HG02981 (cell line): ENCODE measurements at regions not wholly inside any gene's neighbourhood (a gene's known extent, or its start where the extent isn't known, plus 50 kb on each side); places are given as distances from the start of the nearest gene placed in this dataset.
"Not testable (repeated sequence)": the region's sequence is repeated elsewhere in the genome, so short reads cannot be mapped to it uniquely, and the experiment has no call there.

Experiments used
- ATAC-seq: cut with Tn5 transposase; IDR thresholded peaks from one replicate; pipeline ENCODE4 v1.9.1; 2021; ENCODE audit warnings: mild to moderate bottlenecking, moderate library complexity; ENCODE audit not compliant: unreplicated experiment

DNA sequence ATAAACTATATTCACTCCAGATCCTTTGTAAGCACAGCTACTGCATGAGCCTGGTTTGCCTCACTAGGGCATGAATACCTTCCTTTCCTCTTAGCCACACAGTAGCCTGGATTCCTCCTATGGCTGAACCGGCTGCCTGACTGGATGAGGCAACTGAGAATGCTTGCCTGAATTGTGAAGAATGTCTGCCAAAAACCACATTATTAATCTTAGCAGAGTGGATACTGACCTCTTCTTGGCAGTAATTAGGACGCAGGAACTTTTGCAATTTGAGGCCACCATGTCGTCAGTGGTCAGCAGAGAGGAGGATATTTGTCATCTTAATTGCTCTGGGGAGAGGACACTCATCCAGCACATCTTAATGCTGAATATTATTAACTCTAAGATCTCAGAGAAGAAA lies 651.8 kb upstream of the GOT2 start:
- no peak for ATAC-seq

DNA sequence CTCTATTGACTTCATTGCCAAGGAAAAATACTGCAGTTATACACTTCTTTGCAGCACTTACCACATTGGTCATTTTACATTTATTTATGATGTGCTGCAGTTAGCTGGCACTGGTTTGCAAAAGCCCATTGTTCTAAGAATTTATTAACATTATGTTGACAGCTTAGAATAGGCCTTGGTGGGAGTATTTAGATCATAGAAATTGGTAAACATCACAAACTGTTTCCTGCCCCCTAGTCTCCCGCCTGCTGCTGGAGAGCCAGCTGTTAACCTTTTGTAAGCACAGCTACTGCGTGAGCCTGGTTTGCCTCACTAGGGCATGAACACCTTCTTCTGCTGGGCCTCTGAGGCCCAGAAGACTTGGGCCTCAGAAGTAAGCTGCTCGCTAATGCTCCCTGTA lies 651.4 kb upstream of the GOT2 start:
- ATAC-seq: no peak

DNA sequence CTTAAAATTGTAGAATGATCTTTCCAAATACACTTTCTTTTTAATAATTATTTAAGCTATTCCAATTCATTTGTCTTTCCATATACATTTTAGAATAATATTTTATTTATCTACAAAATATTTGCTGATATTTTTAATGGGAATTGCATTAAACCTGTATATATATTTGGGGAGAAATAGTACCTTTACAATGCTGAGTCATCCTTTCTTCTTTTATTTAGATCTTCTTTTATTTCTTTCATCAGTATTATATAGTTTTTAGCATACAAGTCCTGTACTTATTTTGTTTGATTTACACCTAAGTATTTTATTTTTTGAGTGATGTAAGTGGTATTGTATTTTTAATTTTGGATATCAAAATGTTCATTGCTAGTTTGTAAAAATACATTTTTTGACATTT lies 639.5 kb upstream of the GOT2 start:
- ATAC-seq: no peak

DNA sequence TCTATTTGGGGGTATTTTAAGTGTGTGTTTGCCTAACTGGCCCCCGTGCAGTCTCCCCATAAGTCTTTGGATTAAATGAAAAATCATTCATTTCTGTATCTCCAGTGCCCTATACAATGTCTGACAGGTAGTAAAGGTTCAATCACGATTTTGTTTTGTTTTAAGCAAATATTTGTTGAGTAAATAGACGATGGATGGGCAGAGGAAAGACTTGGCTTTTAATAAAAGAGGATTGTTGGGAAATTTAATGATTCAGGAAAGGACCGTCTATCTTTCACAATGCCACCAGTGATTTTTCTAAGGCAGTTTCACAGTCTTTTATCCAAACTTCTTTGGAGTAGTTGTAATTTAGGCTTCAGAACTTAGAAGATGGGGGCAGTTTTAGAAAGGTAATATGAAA lies 636.6 kb upstream of the GOT2 start:
- no peak for ATAC-seq

DNA sequence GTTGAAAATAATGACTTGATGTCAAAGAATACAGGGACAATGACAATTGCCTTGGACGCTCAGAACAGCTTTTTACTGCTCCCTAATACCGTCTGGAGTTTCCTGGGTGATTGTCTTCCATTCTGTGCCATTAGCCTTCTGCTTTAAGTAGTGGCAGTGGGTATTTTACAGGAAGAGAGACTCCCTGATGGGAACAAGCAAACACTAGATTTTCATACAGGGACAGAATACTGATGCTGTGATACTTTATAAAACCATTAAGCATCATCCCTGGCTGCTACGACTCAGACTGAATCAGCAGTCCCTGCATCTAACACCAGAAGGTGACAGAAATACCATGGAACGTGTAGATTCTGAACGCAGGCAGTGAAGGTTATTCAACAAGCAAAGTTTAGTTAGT lies 635.4 kb upstream of the GOT2 start:
- ATAC-seq: no peak

DNA sequence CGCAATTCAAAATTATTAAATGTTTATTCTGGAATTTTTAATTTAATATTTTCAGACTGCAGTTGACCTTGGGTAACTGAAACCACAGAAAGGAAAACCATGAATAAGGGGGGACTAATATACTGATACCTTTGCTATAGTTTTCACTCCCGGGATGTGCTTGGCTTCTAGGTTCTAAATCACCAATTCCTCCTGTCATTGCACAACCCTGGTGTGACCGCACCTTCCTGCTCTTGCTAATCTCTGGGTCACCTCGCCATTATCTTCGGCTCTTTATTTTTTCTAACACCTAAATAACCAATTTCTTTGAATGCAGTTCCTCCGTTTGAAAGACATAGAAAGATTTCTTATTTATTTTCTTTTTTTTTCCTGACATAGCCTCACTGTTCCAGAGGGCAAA lies 634.5 kb upstream of the GOT2 start:
- ATAC-seq: no peak

DNA sequence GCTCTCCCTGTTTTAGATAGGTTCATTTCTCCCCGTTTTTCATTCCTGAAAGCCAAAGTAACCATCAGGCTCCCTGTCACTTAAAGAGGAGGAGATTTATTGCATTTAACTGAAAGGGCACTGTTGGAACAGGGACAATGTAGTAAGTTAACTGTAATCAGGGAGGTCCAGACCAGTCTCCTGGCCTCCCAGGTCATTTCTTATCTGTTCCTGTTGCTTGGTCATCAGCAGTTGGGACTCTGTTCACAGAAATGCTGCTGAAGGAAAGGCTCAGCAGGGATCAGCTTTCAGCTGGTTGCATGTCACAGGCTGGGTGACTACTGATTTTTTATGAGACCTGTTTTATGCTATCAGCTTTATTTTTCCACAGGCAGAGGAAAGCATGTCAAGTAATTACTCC lies 622.6 kb upstream of the GOT2 start:
- ATAC-seq: no peak

DNA sequence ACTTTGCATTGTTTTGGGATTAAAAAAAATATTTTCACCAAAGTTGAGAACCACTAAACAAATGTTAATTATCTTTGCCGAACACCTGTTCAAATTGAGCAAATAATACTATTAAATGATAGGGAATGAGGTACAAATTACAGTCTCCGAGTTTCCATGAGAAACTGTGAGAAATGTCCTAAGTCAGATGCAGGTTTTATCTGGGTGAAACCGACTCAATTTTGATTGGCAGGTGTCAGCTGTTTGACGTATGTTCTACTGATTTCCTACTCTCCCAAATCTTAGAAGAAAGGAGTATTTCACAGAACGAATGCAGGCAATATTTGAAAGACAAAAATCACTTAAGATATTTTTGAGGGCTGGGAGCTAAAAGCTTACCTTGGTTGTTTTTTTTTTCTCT lies 622.0 kb upstream of the GOT2 start:
- ATAC-seq: no peak

DNA sequence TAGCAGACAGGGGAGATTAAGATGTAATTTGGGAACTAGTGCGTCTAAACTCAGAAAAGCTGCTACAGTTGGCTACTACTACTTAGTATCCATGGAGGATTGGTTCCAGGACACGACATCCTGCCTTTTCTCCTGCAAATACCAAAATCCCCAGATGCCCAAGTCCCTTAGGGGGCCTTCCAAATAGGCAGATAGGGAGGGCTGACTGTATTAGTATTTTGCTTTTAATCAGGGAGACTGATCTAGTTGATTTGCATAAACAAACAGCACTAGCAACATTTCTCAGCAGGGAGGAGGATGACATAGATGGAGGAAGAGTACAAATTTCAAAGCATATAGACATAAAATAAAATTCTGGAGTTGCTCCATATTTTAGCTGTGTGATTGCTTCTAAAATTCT lies 621.6 kb upstream of the GOT2 start:
- no peak for ATAC-seq

DNA sequence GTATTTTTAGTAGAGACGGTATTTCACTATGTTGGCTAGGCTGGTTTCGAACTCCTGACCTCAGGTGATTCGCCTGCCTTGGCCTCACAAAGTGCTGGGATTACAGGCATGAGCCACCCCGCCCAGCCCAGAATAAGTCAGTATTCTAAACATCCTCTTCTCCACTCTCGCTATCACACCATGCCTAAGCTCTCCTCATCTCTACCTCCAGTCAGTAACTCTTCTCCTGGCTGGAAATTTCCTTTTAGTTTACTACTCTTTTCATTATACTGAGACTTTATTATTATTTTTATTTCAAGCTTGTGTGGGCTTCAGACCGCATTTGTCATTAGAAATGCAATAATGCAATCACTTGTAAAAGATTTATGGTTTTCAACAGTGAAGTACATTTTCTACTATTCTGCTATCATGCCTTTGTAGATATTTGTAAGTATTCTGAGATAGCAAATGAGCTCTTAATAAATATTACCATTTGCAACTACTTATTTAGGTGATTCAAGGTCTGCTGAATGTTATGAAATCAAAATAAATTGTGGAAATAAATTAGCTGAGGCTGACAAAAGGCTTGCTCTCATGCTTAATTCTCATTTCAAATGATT lies 617.3 kb upstream of the GOT2 start:
- ATAC-seq: no peak

DNA sequence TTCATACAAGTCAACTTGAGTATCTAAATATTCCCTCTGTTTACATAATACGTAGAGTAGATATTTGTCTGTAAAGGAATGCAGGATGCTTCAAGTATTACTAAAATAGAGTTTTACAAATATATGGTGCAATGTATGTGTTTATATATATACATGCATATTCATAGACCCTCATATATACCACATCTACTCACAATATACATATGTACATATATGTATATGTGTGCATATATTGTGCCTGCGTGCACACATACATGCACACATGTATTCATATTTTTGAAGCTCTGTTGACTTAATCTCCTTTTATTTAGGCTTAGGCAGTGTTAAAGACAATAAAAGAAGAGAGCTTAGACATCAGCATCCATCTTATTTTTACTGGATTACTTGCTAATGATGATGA lies 616.6 kb upstream of the GOT2 start:
- no peak for ATAC-seq

DNA sequence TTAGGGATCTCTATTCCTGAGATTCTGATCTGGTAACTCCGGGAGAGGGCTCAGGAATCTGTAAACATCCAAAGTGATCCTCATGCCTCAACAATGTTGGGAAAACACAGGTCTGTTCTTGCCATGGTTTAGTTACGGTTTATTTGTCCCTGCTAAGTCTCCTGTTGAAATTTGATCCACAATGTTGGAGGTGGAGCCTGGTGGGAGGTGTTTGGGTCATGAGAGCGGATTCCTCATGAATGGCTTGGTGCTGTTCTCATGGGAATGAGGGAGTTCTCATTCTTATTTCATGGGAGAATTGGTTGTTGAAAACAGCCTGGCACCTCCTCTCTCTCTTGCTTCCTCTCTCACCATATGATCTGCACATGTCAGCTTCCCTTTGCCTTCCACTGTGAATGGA lies 608.6 kb upstream of the GOT2 start:
- no peak for ATAC-seq

DNA sequence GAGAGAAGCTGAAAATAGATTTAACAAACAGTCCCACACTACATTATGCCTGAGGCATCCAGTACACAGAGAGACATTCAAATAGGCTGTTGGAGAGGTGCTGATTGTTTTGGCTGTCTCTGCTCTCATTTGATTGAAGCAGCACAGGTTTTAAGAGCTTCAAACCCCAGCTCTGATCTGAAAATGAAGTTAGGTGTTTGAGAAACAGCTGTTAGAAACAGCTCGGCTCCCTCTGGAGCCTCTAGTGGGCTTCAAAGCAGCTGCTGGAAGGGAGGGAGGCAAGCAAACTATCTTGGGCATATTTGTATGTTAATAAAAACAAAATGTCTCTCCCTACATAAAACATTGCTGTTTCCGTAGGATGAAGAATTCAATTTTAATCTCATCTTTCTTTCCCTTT lies 607.3 kb upstream of the GOT2 start:
- no peak for ATAC-seq

DNA sequence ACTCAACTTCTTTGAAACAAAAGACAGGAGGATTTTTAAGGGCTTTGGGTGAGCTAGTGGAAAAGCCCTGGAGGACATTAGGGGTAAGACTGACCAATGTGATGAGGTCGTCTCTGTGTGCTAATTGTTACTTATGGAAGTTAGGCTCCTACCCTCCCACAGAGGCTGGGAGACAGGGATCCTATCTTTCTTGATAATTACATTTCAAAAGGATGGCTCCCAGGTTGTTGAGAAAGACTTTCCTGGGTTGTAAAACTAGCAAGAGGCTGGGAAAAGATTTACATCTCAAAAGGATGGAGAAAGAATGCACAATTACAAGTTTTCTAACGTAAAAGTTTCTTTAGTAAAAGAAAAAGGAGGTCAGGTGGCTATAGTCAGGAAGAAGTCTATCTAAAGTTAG lies 605.8 kb upstream of the GOT2 start:
- ATAC-seq: no peak

DNA sequence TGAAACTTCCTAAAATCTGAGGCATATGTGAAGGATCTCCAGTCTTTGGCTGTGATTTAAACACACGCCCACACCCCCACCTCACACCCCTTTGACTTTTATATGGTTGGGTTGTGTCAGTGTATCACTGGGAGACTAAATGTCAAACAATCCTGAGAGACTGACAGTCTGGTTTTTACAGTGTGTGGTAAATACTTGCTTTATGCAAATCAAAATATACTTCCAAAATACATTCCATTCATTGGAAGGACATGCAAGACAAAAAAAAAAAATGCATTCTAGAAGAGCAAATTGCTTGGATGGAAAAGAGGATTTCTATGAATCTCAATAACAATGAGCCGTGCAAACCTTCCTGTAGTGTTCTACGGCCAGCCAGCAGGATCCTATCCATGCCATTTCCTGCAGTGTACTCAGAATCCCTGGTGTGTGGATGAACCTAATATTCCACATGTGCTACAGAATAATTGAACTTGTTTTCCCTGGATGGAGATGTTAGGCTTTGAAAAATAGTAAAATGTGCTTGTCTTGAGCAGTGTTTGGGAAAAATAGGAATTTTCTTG lies 602.1 kb upstream of the GOT2 start:
- no peak for ATAC-seq

DNA sequence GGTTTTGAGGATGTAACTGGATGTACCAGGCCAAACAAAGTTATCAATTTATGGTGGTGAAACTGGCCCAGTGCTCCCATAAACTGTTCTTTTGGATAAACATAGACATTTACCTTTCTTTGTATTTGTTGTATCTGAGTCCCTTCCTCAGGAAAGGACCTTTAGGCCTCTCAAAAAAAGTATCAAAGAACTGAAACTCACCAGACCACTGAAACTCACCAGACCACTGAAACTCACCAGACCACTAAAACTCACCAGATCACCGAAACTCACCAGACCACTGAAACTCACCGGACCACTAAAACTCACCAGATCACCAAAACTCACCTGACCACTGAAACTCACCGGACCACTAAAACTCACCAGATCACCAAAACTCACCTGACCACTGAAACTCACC lies 597.6 kb upstream of the GOT2 start:
- ATAC-seq: not testable (repeated sequence)

DNA sequence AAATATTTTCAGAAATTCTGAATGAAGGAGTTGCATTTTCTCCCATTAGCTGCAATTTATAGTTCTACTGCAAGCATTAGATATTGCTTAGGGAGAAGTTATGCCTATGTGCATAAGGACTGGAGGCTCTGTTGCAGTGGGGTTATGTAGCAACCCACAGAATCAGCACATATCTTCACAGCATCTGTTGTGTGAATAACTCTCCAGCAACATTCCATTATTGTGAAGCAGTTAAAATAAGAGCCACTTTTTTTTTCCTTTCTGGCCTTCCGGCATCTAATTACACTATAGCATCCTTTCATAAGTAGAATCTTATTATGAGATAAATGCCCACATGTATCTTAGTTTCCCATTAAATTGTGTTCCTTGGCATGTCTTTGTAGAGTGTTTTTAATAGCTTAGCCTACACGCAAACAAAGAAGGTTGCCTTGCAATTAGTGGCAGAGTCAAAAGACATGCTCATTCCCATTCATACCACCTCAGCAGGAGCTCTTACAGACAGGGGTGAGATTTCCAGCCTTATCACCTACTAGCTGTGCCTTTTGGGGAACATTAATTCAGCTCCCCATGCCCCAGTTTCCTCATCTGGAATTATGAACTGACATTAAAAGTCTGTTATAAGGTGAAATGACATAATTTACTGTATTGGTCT lies 596.0 kb upstream of the GOT2 start:
- ATAC-seq: no peak

DNA sequence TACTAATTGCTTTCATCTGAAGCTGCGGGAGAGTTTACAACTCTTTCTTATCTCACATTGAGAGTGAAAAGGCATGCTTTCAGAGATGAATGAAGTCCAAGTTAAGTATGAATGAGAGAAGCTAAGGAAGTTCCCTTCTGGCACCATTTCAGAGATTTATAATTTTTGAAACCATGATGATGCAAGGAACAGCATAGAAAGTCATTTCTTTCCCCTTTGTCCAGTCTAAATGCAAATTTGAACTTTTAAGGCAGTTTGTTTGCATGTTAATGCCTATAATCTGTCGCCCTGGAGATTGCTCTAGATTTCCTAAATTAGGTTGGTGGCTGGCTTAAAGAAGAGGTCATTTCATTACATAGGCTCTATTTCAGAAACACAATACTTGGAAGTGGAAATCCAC lies 594.8 kb upstream of the GOT2 start:
- no peak for ATAC-seq

DNA sequence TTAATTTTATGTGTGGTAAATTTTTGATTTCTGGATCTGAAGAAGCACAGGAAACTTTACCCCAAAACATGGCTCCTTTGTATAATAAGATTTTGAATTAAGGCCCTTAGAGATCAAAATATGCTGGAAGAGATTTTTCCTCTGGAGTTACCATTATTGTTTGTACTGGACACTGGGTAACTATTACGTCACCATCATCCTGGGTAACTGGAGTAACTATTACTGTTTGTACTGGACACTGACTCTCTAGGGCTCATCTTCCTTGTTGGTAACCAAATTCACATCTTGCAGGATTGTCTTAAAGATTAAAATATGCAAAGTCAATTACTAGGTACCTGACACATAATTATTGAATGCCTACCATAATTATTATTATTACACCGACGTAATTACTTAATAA lies 593.8 kb upstream of the GOT2 start:
- no peak for ATAC-seq

DNA sequence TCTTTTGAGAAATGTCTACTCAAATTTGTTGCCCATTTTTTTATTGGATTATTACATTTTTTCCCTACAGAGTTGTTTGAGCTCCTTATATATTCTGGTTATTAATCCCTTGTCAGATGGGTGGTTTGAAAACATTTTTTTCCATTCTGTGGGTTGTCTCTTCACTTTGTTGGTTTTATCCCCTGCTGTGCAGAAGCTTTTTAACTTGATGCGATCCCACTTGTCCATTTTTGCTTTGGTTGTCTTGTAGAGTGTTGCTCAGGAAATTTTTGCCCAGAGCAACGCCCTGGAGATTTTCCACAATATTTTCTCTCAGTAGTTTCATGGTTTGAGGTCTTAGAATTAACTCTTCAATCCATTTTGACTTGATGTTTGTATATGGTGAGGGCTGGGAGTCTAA lies 592.8 kb upstream of the GOT2 start:
- ATAC-seq: no peak

DNA sequence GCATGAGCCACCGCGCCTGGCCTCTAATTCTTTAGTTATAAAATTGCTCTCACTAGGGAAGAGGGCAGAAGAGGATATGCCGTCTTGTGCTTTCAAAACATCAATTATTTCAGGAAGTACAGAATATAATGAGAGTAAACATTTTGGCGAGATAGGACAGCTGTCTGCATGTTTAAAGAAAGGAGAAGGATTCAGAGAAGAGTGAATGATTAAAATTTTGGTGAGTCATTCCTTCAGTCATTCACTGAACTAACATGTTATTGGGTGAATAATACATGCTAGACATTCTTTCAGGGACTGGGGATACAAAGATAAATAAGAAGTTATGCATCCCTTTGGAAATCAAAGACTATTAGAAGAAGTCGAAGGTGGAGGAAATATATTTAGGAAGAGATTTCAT lies 590.3 kb upstream of the GOT2 start:
- ATAC-seq: no peak

DNA sequence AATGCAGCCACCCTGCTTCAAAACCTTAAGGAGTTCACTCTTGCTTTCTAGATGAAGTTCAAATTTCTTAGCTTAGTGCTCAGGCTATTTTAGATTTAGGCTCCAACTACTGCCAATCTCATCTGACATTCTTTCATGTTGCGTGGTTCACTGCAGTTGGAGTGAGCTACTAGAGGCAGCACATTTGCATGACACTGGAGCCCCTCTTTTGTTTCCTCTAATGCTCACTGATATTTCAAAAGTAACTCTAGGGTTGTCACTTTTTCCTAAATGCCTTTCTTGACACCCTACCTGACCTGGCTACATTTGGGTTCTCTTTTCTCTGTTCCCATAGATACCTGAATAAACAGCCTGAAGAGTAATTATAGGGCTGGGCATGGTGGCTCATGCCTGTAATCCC lies 586.5 kb upstream of the GOT2 start:
- no peak for ATAC-seq

DNA sequence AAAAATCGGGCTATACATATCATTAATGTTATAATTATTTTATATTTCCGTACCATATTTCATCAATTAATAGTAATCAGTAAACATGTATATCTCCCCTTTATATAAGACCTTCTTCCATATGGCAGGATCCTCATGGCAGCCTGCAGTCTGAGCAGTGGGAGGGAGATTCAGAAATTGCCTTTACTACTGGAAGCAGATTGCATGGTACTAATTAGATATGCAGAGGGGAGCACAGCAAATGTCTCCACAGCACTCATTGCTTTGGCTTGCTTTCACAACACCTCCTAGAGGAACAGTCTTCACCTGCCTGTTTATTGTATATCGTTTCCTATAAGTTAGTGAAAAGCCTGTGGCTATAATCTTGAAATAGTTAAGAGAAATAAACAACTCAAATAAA lies 585.8 kb upstream of the GOT2 start:
- ATAC-seq: no peak
